HL-60 (cell line): ENCODE measurements at regions not wholly inside any gene's neighbourhood (a gene's known extent, or its start where the extent isn't known, plus 50 kb on each side); places are given as distances from the start of the nearest gene placed in this dataset.

ENCODE experiments used
- DNase-seq, 2 experiments: peaks; one replicate each; pipeline ENCODE4 v3.0.0-alpha.2; 2010 to 2020; ENCODE audit warnings: low read depth in 1 of 2, low spot score in 1 of 2
- H3K27ac ChIP-seq: fragments of 250-450 bp; sonication (Bioruptor Pico); replicated peaks from 2 replicates; pipeline ENCODE4 v1.5.1; 2020; ENCODE audit warnings: mild to moderate bottlenecking, moderate library complexity
- H3K27me3 ChIP-seq: fragments of 250-450 bp; sonication (Bioruptor Pico); 2 replicates; pipeline ENCODE4 v1.5.1; 2021; ENCODE audit warnings: mild to moderate bottlenecking, moderate library complexity; ENCODE audit not compliant: insufficient read depth, poor library complexity, severe bottlenecking
- H3K4me3 ChIP-seq: replicated peaks from 2 replicates; pipeline ENCODE4 v1.5.1; 2011; ENCODE audit warnings: mild to moderate bottlenecking, control low read depth, low read length; ENCODE audit not compliant: insufficient read depth
- CTCF ChIP-seq: IDR thresholded peaks from one replicate; pipeline ENCODE4 v1.5.1; 2011; ENCODE audit warnings: low read length, control low read depth, inconsistent platforms; ENCODE audit not compliant: insufficient read depth
- GABPA ChIP-seq: IDR thresholded peaks from 2 replicates; pipeline ENCODE4 v1.6.1; 2012; ENCODE audit warnings: low read depth
- POLR2AphosphoS5 ChIP-seq: IDR thresholded peaks from 2 replicates; pipeline ENCODE4 v1.6.1; 2012; ENCODE audit warnings: low read depth
- REST ChIP-seq: IDR thresholded peaks from 2 replicates; pipeline ENCODE4 v1.6.1; 2012; ENCODE audit warnings: low read depth; ENCODE audit not compliant: insufficient replicate concordance
- SPI1 ChIP-seq: IDR thresholded peaks from 2 replicates; pipeline ENCODE4 v1.6.1; 2012; ENCODE audit warnings: low read depth, mild to moderate bottlenecking, borderline replicate concordance

- Histone ChIP-seq H3K4me3 (no peak overlapping the region), H3K27me3 (no peaks in the 10 kb centered on the region), H3K27ac (no peak overlapping the region)
- DNase-seq = no peak
- TF ChIP-seq CTCF (no peak), POLR2AphosphoS5 (no peak), GABPA (no peak), SPI1 (no peak)
These were observed 794.3 kb upstream of the NOVA1 start for GRCh38 chr14:27392153-27392552.

- H3K4me3 ChIP-seq = no peak overlapping the region
- H3K27me3 ChIP-seq = no peaks in the 10 kb centered on the region
- TF ChIP-seq CTCF (no peak), POLR2AphosphoS5 (no peak), REST (no peak)
- no peak for DNase-seq
- H3K27ac ChIP-seq = no peak overlapping the region
These were observed 812.1 kb upstream of the NOVA1 start for GRCh38 chr14:27409944-27410343.

GRCh38 chr14:27410981-27411380 lies 813.1 kb upstream of the NOVA1 start:
- no peak for DNase-seq
- Histone ChIP-seq H3K27me3 (no peaks in the 10 kb centered on the region), H3K27ac (no peak overlapping the region), H3K4me3 (no peak overlapping the region)
- no peak for TF ChIP-seq SPI1
- TF ChIP-seq POLR2AphosphoS5 = no peak
- no peak for TF ChIP-seq CTCF
- no peak for TF ChIP-seq REST
- no peak for TF ChIP-seq GABPA

- no peak for TF ChIP-seq SPI1
- no peak for TF ChIP-seq POLR2AphosphoS5
- no peak for TF ChIP-seq REST
- TF ChIP-seq CTCF = no peak
- TF ChIP-seq GABPA = no peak
- no peak for DNase-seq
- Histone ChIP-seq H3K4me3 (no peak overlapping the region), H3K27ac (no peak overlapping the region), H3K27me3 (no peaks in the 10 kb centered on the region)
These were observed 830.0 kb upstream of the NOVA1 start for GRCh38 chr14:27427796-27428195.
